ENCODE measurements at regions not wholly inside any gene's neighbourhood (a gene's known extent, or its start where the extent isn't known, plus 50 kb on each side); places are given as distances from the start of the nearest gene placed in this dataset.

DNA sequence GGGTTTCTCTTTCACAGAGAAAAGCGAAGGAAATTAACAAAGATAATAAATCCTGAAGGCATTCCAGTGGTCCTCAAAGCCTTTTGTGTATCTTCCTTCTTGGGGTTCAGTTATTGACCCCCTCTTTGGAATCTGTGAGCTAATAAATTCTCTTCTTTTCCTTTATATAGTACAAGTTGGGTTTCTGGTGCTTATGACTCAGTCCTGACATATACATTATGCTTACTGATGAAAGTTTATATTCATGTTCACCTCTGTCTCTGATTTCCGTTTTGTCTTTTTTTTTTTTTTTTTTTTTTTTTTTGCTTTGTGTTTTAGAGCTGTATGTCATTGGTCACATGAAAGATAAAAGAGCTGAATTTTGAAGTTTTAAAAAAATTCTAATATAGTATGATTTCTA lies 230.7 kb upstream of the RBMS3 start:
- TF ChIP-seq, protein P1, sequence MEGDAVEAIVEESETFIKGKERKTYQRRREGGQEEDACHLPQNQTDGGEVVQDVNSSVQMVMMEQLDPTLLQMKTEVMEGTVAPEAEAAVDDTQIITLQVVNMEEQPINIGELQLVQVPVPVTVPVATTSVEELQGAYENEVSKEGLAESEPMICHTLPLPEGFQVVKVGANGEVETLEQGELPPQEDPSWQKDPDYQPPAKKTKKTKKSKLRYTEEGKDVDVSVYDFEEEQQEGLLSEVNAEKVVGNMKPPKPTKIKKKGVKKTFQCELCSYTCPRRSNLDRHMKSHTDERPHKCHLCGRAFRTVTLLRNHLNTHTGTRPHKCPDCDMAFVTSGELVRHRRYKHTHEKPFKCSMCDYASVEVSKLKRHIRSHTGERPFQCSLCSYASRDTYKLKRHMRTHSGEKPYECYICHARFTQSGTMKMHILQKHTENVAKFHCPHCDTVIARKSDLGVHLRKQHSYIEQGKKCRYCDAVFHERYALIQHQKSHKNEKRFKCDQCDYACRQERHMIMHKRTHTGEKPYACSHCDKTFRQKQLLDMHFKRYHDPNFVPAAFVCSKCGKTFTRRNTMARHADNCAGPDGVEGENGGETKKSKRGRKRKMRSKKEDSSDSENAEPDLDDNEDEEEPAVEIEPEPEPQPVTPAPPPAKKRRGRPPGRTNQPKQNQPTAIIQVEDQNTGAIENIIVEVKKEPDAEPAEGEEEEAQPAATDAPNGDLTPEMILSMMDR (IDR thresholded peaks at IDR 0.05) = no peak
- no peak for TF ChIP-seq POLR2A (IDR thresholded peaks at IDR 0.05)
- DNase-seq (ENCODE audit: low spot score in 2 of 2) = no peak
- intact Hi-C loops (cut with DNase I; ENCODE audit: low total_unique reads) = no loop called here
- no peak overlapping the region for H3K4me3 ChIP-seq (ENCODE audit: low read depth, poor library complexity, severe bottlenecking)
- WGBS, 2 donors = 68 to 85% methylated on average over 2 of the region's 2 CpGs

DNA sequence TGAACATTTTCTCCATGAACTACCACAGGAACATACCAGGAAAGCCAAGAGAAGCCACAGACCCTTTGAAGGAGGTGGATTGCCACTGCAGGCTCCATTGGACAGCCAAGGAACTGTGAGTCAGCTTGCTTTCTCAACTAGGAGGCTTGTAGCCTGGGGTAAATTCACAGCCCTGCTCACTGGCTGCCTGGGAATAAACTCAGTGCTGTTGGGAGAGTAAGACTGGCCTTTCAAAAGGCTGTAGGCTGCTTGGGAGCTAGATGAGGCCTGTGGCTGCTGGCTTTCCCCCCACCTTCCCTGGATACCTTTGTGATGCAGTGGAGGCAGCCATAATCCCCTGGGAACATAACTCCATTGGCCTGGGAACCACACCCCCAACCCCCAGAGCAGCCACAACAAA lies 223.5 kb upstream of the RBMS3 start:
- DNase-seq (ENCODE audit: low spot score in 2 of 2) = no peak
- no peak overlapping the region for H3K4me3 ChIP-seq (ENCODE audit: low read depth, poor library complexity, severe bottlenecking)
- intact Hi-C loops (cut with DNase I; ENCODE audit: low total_unique reads) = no loop called here
- TF ChIP-seq, protein P1 (IDR thresholded peaks at IDR 0.05) = no peak
- TF ChIP-seq POLR2A (IDR thresholded peaks at IDR 0.05) = no peak

DNA sequence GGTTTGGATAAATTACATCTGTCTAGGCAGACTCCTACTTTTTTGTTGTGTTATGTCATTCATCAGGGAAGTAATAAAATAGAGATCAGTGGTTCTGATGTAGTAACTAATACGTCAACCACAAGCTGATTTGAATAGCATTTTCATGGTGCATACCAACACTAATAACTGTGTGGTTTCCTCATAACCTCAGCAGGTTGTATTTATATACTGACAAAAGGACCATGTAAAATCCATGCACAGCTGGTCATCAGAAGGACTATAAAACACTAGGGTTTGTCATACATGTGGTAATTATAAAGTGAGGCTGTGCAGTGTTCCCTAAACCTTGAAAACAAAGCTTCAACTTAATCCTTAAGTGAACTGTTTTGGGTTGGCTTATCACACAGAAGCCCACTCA lies 216.8 kb upstream of the RBMS3 start:
- intact Hi-C loops (cut with DNase I; ENCODE audit: low total_unique reads) = no loop called here
- TF ChIP-seq POLR2A (IDR thresholded peaks at IDR 0.05) = no peak
- TF ChIP-seq, protein P1 (IDR thresholded peaks at IDR 0.05) = no peak
- WGBS, 2 donors = 38 to 47% methylated on average over 1 of the region's 1 CpG
- no peak for DNase-seq (ENCODE audit: low spot score in 2 of 2)
- no peak overlapping the region for H3K4me3 ChIP-seq (ENCODE audit: low read depth, poor library complexity, severe bottlenecking)

DNA sequence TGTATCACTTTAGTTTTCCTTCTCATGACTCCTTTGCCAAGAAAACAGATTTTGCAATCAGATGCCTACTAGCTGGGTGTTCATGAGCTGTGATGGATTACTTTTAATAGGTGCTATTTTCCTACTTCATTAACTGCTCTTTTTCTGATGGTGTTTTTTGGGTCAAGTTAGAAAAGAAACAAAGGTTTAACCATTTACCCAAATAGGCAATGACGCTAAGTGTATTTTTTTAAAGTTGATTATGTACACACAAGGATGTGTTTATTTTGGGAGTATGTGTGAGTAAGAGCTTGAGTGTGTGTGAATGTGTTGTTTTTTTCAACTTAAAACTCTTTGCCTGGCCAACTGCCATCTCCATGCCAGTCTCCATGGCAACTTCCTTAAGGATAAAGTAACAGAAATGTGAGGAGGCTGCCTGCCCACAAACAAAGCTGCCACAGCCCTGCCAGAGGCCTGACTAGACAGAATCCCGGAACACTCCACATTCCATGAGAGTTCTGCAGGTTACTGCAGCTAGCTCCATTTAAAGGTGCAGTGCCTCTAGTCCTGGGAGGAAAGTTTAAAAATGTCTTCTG lies 215.6 kb upstream of the RBMS3 start:
- intact Hi-C loops (cut with DNase I; ENCODE audit: low total_unique reads) = no loop called here
- DNase-seq (ENCODE audit: low spot score in 2 of 2) = peak; percentile 50 to 88
- TF ChIP-seq POLR2A (IDR thresholded peaks at IDR 0.05) = no peak
- TF ChIP-seq, protein P1 (IDR thresholded peaks at IDR 0.05) = no peak
- H3K4me3 ChIP-seq (ENCODE audit: low read depth, poor library complexity, severe bottlenecking) = no peak overlapping the region
- WGBS, 2 donors = 11 to 23% methylated on average over 2 of the region's 2 CpGs

DNA sequence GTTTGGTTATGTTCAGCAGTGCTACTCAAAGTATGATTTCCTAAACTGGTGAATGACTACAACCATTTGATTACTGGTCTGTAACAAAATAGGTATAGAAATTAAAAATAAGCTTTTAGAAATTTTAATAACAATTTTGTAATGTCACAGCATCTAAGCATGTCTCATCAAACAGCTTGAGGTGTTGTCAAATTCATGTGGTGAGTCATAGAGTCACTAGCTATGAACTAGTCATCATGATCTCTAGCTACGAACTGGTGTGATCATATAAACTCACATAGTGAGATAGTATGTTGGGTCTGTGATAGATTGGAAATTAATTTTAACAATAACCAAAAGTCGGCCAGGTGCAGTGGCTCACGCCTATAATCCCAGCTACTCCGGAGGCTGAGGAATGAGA lies 213.9 kb upstream of the RBMS3 start:
- no peak for DNase-seq (ENCODE audit: low spot score in 2 of 2)
- no peak overlapping the region for H3K4me3 ChIP-seq (ENCODE audit: low read depth, poor library complexity, severe bottlenecking)
- 70 to 87% methylated on average over 4 of the region's 4 CpGs for WGBS, 2 donors
- no peak for TF ChIP-seq POLR2A (IDR thresholded peaks at IDR 0.05)
- TF ChIP-seq, protein P1 (IDR thresholded peaks at IDR 0.05) = no peak
- intact Hi-C loops (cut with DNase I; ENCODE audit: low total_unique reads) = no loop called here

DNA sequence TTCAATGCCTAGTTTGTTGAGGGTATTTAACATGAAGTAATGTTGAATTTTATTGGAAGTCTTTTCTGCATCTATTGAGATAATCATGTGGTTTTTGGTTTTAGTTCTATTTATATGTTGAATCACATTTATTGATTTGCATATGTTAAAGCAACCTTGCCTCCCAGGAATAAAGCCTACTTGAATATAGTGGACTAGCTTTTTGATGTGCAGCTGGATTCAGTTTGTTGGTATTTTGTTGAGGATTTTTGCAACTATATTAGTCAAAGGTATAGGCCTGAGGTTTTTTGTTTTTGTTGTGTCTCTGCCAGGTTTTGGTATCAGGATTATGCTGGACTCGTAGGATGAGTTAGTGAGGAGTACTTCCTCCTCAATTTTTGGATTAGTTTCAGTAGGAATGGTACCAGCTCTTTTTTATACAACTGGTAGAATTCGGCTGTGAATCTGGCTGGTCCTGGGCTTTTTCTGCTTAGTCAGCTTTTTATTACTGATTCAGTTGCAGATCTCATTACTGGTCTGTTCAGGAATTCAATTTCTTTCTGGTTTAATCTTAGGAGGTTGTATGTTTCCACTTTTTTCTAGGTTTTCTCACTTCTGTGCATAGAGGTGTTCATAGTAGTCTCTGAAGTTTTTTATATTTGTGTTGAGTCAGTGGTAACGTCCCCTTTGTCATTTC lies 209.8 kb upstream of the RBMS3 start:
- no peak for TF ChIP-seq POLR2A (IDR thresholded peaks at IDR 0.05)
- TF ChIP-seq, protein P1 (IDR thresholded peaks at IDR 0.05) = no peak
- 58 to 72% methylated on average over 3 of the region's 3 CpGs for WGBS, 2 donors
- H3K4me3 ChIP-seq (ENCODE audit: low read depth, poor library complexity, severe bottlenecking) = no peak overlapping the region
- intact Hi-C loops (cut with DNase I; ENCODE audit: low total_unique reads) = no loop called here
- no peak for DNase-seq (ENCODE audit: low spot score in 2 of 2)

Measured in lower leg skin (tissue), 4 donors.